Caco-2 (cell line): ENCODE measurements at regions not wholly inside any gene's neighbourhood (a gene's known extent, or its start where the extent isn't known, plus 50 kb on each side); places are given as distances from the start of the nearest gene placed in this dataset.

Source experiments
- BruUV-seq: library from RNA; stranded (reverse); fragments of 400-500 nt; replicated peaks from 2 replicates; lab custom pipeline; 2021; lab: Mats Ljungman, UMichigan
- CTCF ChIA-PET: fragments of 300-600 bp; sonication (Branson Sonifier 250); formaldehyde crosslinking; loops from one replicate; lab custom pipeline; 2022; ENCODE audit warnings: antibody characterized with exemption; lab: Charles Lee
- POLR2A ChIA-PET: fragments of 300-600 bp; sonication (Branson Sonifier 250); formaldehyde crosslinking; loops from one replicate; lab custom pipeline; 2022; ENCODE audit warnings: antibody characterized with exemption; lab: Charles Lee
- DNase-seq, 2 experiments: peaks; one replicate each; pipeline versions ENCODE4 v3.0.0 to v3.0.0-alpha.2; 2020 to 2022
- H3K27me3 ChIP-seq: replicated peaks from 2 replicates; pipeline ENCODE4 v1.6.0; 2011; ENCODE audit warnings: low read length; ENCODE audit not compliant: control insufficient read depth, insufficient read depth
- H3K36me3 ChIP-seq: 2 replicates; pipeline ENCODE4 v1.5.1; 2011; ENCODE audit warnings: low read length; ENCODE audit not compliant: control insufficient read depth, insufficient read depth
- H3K4me1 ChIP-seq: fragments of 250-450 bp; sonication (Bioruptor Pico); 2 replicates; pipeline ENCODE4 v1.5.1; 2020; ENCODE audit warnings: mild to moderate bottlenecking
- H3K4me3 ChIP-seq: 2 replicates; pipeline ENCODE4 v1.5.1; 2011; ENCODE audit warnings: low read depth, mild to moderate bottlenecking, control low read depth, low read length
- H3K9me3 ChIP-seq: fragments of 250-450 bp; sonication (Bioruptor Pico); 2 replicates; pipeline ENCODE4 v1.5.1; 2020; ENCODE audit warnings: mild to moderate bottlenecking, moderate library complexity
- H3K27ac Mint-ChIP-seq: one replicate; pipeline ENCODE4 v1.8.0; 2022; ENCODE audit warnings: mixed read lengths; ENCODE audit not compliant: unreplicated experiment
- H3K27me3 Mint-ChIP-seq: one replicate; pipeline ENCODE4 v1.8.0; 2022; ENCODE audit warnings: mixed read lengths; ENCODE audit not compliant: insufficient read depth, unreplicated experiment
- H3K36me3 Mint-ChIP-seq: one replicate; pipeline ENCODE4 v1.8.0; 2022; ENCODE audit warnings: mild to moderate bottlenecking, mixed read lengths; ENCODE audit not compliant: insufficient read depth, unreplicated experiment
- H3K4me1 Mint-ChIP-seq: one replicate; pipeline ENCODE4 v1.8.0; 2022; ENCODE audit warnings: low read depth, mixed read lengths; ENCODE audit not compliant: unreplicated experiment
- H3K4me3 Mint-ChIP-seq: one replicate; pipeline ENCODE4 v1.8.0; 2022; ENCODE audit warnings: mild to moderate bottlenecking, moderate library complexity, mixed read lengths; ENCODE audit not compliant: unreplicated experiment
- H3K9me3 Mint-ChIP-seq: one replicate; pipeline ENCODE4 v1.8.0; 2022; ENCODE audit warnings: mixed read lengths; ENCODE audit not compliant: unreplicated experiment
- intact Hi-C: fragments of 100-400 bp; cut with micrococcal nuclease; formaldehyde crosslinking; loops from one replicate; pipeline ENCODE4 v1.10.0; 2022; ENCODE audit not compliant: unreplicated experiment
- TF ChIP-seq, protein P1 (sequence below), 2 experiments: fragments of 200-600 bp in 1 of 2; IDR thresholded peaks; 1 replicate in 1 of 2; 2 replicates in 1 of 2; pipeline versions ENCODE4 v1.5.1 to v1.8.0; 2011 to 2022; ENCODE audit warnings: antibody characterized with exemption in 1 of 2, control low read depth in 1 of 2, inconsistent platforms in 1 of 2, low read depth in 1 of 2, low read length in 1 of 2, mild to moderate bottlenecking in 1 of 2, moderate library complexity in 1 of 2; ENCODE audit not compliant: insufficient read depth in 1 of 2, severe bottlenecking in 1 of 2, unreplicated experiment in 1 of 2

DNA sequence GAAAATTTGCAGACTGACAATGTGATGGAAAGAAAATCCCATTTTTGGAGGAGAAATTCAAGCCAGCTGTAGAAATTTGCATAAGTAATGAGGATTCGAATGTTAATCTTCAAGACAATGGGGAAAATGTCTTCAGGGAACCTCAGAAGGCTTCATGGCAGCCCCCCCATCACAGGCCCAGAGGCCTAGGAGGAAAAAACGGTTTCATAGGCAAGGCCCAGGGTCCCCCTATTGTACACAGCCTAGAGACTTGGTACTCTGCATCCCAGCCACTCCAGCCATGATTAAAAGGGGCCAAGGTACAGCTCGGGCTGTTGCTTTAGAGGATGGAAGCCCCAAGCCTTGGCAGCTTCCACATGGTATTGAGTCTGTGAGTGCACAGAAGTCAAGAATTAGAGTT, 303.6 kb upstream of the PCDH7 start:
- Mint-ChIP-seq H3K36me3 (no peaks in the 10 kb centered on the region), H3K27me3 (no peaks in the 10 kb centered on the region), H3K27ac (no peak overlapping the region), H3K4me1 (no peaks in the 10 kb centered on the region), H3K9me3 (peaks cover 39% of the 10 kb centered on the region), H3K4me3 (no peak overlapping the region)
- no peak for DNase-seq
- TF ChIP-seq, protein P1, sequence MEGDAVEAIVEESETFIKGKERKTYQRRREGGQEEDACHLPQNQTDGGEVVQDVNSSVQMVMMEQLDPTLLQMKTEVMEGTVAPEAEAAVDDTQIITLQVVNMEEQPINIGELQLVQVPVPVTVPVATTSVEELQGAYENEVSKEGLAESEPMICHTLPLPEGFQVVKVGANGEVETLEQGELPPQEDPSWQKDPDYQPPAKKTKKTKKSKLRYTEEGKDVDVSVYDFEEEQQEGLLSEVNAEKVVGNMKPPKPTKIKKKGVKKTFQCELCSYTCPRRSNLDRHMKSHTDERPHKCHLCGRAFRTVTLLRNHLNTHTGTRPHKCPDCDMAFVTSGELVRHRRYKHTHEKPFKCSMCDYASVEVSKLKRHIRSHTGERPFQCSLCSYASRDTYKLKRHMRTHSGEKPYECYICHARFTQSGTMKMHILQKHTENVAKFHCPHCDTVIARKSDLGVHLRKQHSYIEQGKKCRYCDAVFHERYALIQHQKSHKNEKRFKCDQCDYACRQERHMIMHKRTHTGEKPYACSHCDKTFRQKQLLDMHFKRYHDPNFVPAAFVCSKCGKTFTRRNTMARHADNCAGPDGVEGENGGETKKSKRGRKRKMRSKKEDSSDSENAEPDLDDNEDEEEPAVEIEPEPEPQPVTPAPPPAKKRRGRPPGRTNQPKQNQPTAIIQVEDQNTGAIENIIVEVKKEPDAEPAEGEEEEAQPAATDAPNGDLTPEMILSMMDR (IDR thresholded peaks at IDR 0.05; ENCODE audit: insufficient read depth in 1 of 2, low read depth in 1 of 2, low read length in 1 of 2, severe bottlenecking in 1 of 2, unreplicated experiment in 1 of 2), result no peak
- POLR2A ChIA-PET, result no interaction called here
- intact Hi-C loops, result no loop called here
- Histone ChIP-seq H3K27me3 (no peaks in the 10 kb centered on the region), H3K4me3 (no peak overlapping the region), H3K4me1 (no peaks in the 10 kb centered on the region), H3K9me3 (peaks cover 16% of the 10 kb centered on the region), H3K36me3 (no peaks in the 10 kb centered on the region)
- CTCF ChIA-PET, result no interaction called here
- no TSS peak for BruUV-seq

DNA sequence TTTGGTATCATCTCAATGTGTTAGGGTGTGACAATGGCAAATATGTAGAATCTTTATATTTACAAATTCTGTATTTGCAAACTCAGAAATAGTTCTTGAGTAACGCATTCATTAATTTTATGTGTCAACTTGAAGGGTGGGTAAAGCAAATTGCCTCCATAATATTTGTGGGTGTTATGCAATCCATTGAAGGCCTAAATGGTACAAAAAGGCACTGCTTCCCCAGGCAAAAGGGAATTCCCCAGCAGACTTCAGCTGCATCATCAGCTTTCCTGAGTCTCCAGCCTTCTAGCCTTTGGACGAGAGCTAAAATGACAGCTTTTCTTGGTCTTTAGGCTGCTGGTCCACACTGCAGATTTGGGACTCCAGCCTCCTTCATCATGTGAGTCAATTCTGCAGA, 292.2 kb upstream of the PCDH7 start:
- H3K4me1 Mint-ChIP-seq, result no peaks in the 10 kb centered on the region
- CTCF ChIA-PET, result no interaction called here
- POLR2A ChIA-PET, result no interaction called here
- H3K36me3 Mint-ChIP-seq, result no peaks in the 10 kb centered on the region
- H3K27me3 Mint-ChIP-seq, result no peaks in the 10 kb centered on the region
- BruUV-seq, result no TSS peak
- no peak overlapping the region for H3K4me3 Mint-ChIP-seq
- H3K36me3 ChIP-seq, result no peaks in the 10 kb centered on the region
- intact Hi-C loops, result no loop called here
- no peaks in the 10 kb centered on the region for H3K4me1 ChIP-seq
- TF ChIP-seq, protein P1 (IDR thresholded peaks at IDR 0.05; ENCODE audit: insufficient read depth in 1 of 2, low read depth in 1 of 2, low read length in 1 of 2, severe bottlenecking in 1 of 2, unreplicated experiment in 1 of 2), result no peak
- H3K27me3 ChIP-seq, result no peaks in the 10 kb centered on the region
- peaks cover 14% of the 10 kb centered on the region for H3K9me3 Mint-ChIP-seq
- no peak overlapping the region for H3K4me3 ChIP-seq
- no peaks in the 10 kb centered on the region for H3K9me3 ChIP-seq
- H3K27ac Mint-ChIP-seq, result no peak overlapping the region
- no peak for DNase-seq

DNA sequence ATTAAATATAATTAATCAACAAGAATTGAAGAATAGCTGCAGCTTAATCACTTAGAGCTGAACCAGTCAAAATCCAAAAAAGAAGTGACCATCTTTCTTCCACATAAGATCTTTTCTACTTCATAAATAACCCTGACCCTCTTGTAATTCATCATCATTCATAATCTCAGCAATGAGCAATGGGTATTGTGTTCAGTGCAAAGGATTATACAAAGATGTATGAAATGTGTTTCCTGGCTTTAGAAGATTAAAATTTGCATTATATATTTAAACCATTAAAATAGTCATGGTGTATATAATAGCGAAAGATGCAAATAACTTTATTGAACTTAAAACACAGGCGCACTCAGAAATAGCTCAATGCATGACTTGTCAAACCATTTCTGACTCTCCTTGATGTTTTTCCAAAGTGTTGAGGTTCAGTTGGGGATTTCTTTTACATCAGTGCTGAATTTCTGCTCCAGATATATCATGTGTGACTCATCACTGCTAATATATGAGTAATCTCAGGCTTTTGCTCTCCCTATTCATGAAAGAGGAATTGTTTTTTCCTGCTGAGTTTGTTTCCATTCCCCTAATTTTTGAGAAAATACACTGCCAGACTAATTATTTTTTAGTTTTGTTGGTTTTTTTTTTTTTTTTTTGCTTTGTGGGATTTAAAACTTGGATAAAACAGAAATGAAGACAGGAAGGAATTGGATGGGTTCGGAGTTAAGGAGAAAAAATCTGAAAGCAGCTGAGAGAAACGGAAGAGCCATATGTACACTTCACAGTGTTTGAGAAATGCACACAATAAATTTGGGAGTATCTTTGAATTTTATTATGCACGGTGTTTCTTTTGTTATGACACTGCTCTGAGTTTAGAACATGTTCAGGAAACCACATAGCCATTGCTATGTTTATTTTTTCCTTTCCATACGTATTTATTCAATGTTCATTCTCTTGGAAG, 290.1 kb upstream of the PCDH7 start:
- H3K4me1 Mint-ChIP-seq, result no peaks in the 10 kb centered on the region
- intact Hi-C loops, result no loop called here
- Histone ChIP-seq H3K4me3 (no peak overlapping the region), H3K27me3 (no peaks in the 10 kb centered on the region), H3K36me3 (no peaks in the 10 kb centered on the region), H3K4me1 (no peaks in the 10 kb centered on the region), H3K9me3 (no peaks in the 10 kb centered on the region)
- POLR2A ChIA-PET, result no interaction called here
- CTCF ChIA-PET, result no interaction called here
- H3K27ac Mint-ChIP-seq, result no peak overlapping the region
- no peaks in the 10 kb centered on the region for H3K27me3 Mint-ChIP-seq
- BruUV-seq, result no TSS peak
- no peak for DNase-seq
- peaks cover 4% of the 10 kb centered on the region for H3K9me3 Mint-ChIP-seq
- H3K36me3 Mint-ChIP-seq, result no peaks in the 10 kb centered on the region
- TF ChIP-seq, protein P1 (IDR thresholded peaks at IDR 0.05; ENCODE audit: insufficient read depth in 1 of 2, low read depth in 1 of 2, low read length in 1 of 2, severe bottlenecking in 1 of 2, unreplicated experiment in 1 of 2), result no peak
- no peak overlapping the region for H3K4me3 Mint-ChIP-seq
